ENCODE measurements at regions not wholly inside any gene's neighbourhood (a gene's known extent, or its start where the extent isn't known, plus 50 kb on each side); places are given as distances from the start of the nearest gene placed in this dataset.
"Not testable (repeated sequence)": the region's sequence is repeated elsewhere in the genome, so short reads cannot be mapped to it uniquely, and the experiment has no call there.

DNA sequence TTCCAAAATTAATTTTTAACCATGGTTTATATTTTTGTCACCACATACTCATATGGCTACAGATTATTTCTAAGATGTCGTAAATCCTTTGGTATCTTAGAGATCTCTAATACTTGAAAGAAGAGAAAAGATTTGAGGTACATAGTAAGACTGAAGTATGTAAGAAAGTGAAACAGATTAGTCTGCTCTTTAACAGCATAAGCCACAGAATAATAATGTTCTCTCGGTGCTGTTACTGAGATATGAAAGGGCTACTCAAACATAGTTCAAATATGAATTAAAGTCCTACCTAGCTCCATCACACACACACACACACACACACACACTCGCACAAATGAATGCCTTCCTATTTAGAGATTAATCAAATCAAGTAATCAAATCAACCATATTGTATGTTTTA lies 274.1 kb upstream of the PCDH18 start:
- Histone ChIP-seq H3K4me3 (replicated peaks; ENCODE audit: insufficient read depth, low read length) (no peak overlapping the region), H3K27me3 (ENCODE audit: insufficient read depth, poor library complexity, severe bottlenecking) (no peaks in the 10 kb centered on the region), H3K27ac (replicated peaks) (no peak overlapping the region)
- DNase-seq (ENCODE audit: low read depth in 1 of 2, low spot score in 1 of 2): no peak
- no peak for TF ChIP-seq POLR2AphosphoS5 (IDR thresholded peaks at IDR 0.05; ENCODE audit: low read depth)
- TF ChIP-seq GABPA (IDR thresholded peaks at IDR 0.05; ENCODE audit: low read depth): no peak
- no peak for TF ChIP-seq SPI1 (IDR thresholded peaks at IDR 0.05; ENCODE audit: borderline replicate concordance, low read depth)
- TF ChIP-seq, protein P1, sequence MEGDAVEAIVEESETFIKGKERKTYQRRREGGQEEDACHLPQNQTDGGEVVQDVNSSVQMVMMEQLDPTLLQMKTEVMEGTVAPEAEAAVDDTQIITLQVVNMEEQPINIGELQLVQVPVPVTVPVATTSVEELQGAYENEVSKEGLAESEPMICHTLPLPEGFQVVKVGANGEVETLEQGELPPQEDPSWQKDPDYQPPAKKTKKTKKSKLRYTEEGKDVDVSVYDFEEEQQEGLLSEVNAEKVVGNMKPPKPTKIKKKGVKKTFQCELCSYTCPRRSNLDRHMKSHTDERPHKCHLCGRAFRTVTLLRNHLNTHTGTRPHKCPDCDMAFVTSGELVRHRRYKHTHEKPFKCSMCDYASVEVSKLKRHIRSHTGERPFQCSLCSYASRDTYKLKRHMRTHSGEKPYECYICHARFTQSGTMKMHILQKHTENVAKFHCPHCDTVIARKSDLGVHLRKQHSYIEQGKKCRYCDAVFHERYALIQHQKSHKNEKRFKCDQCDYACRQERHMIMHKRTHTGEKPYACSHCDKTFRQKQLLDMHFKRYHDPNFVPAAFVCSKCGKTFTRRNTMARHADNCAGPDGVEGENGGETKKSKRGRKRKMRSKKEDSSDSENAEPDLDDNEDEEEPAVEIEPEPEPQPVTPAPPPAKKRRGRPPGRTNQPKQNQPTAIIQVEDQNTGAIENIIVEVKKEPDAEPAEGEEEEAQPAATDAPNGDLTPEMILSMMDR (IDR thresholded peaks at IDR 0.05; ENCODE audit: insufficient read depth, low read length): no peak

DNA sequence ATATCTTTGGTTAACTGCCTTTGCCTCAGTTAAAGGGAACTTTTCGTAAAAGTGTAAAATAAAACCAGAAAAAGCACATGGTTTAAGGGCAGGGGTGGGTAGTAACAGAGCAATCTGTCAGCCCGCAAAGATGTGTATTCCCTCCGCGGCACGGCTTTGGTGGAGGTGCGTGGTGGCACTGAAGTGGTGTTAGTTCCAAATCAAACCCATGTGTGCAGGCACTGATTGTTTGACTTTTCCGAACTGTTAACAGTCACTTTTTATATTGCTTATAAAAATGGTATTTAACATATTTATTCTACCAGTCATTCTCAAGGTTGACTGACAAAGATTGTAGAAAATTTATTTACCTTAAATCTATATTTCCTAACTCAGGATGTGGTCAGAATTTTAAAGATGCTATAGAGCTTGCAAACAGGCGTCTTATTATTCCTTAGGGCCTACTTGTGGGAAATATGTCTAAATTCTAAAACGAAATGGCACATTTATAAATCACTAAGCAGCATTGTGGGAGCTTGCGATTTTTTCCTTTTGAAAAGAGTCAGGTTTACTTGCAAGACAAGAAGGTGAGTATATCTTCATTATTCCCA lies 272.7 kb upstream of the PCDH18 start:
- H3K27ac ChIP-seq (replicated peaks): no peak overlapping the region
- no peak overlapping the region for H3K4me3 ChIP-seq (replicated peaks; ENCODE audit: insufficient read depth, low read length)
- H3K27me3 ChIP-seq (ENCODE audit: insufficient read depth, poor library complexity, severe bottlenecking): no peaks in the 10 kb centered on the region
- no peak for DNase-seq (ENCODE audit: low read depth in 1 of 2, low spot score in 1 of 2)
- TF ChIP-seq POLR2AphosphoS5 (IDR thresholded peaks at IDR 0.05; ENCODE audit: low read depth) (no peak), SPI1 (IDR thresholded peaks at IDR 0.05; ENCODE audit: borderline replicate concordance, low read depth) (no peak)

DNA sequence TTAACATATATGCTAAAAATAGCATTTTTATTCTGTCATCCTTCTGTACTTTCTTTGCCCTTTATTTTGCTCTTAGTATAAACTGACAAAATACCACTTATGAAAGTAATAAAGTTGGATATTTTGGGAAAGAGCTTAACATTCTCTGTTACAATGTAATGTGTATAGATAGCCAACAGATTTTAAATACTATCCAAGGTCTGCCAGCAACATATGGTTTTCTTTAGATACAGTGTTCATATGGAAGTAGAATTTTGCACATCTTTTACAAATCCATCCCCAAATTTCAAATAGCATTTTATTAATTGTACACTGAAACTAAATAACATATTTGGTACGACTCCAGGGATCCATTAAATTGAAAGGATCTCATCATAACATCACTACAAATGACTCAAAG lies 268.6 kb upstream of the PCDH18 start:
- Histone ChIP-seq H3K27me3 (ENCODE audit: insufficient read depth, poor library complexity, severe bottlenecking) (no peaks in the 10 kb centered on the region), H3K27ac (replicated peaks) (no peak overlapping the region), H3K4me3 (replicated peaks; ENCODE audit: insufficient read depth, low read length) (no peak overlapping the region)
- TF ChIP-seq SPI1 (IDR thresholded peaks at IDR 0.05; ENCODE audit: borderline replicate concordance, low read depth): no peak
- TF ChIP-seq, protein P2, sequence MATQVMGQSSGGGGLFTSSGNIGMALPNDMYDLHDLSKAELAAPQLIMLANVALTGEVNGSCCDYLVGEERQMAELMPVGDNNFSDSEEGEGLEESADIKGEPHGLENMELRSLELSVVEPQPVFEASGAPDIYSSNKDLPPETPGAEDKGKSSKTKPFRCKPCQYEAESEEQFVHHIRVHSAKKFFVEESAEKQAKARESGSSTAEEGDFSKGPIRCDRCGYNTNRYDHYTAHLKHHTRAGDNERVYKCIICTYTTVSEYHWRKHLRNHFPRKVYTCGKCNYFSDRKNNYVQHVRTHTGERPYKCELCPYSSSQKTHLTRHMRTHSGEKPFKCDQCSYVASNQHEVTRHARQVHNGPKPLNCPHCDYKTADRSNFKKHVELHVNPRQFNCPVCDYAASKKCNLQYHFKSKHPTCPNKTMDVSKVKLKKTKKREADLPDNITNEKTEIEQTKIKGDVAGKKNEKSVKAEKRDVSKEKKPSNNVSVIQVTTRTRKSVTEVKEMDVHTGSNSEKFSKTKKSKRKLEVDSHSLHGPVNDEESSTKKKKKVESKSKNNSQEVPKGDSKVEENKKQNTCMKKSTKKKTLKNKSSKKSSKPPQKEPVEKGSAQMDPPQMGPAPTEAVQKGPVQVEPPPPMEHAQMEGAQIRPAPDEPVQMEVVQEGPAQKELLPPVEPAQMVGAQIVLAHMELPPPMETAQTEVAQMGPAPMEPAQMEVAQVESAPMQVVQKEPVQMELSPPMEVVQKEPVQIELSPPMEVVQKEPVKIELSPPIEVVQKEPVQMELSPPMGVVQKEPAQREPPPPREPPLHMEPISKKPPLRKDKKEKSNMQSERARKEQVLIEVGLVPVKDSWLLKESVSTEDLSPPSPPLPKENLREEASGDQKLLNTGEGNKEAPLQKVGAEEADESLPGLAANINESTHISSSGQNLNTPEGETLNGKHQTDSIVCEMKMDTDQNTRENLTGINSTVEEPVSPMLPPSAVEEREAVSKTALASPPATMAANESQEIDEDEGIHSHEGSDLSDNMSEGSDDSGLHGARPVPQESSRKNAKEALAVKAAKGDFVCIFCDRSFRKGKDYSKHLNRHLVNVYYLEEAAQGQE (IDR thresholded peaks at IDR 0.05; ENCODE audit: insufficient replicate concordance, low read depth): no peak
- no peak for TF ChIP-seq POLR2AphosphoS5 (IDR thresholded peaks at IDR 0.05; ENCODE audit: low read depth)
- TF ChIP-seq, protein P1 (IDR thresholded peaks at IDR 0.05; ENCODE audit: insufficient read depth, low read length): no peak
- no peak for TF ChIP-seq GABPA (IDR thresholded peaks at IDR 0.05; ENCODE audit: low read depth)
- no peak for DNase-seq (ENCODE audit: low read depth in 1 of 2, low spot score in 1 of 2)

DNA sequence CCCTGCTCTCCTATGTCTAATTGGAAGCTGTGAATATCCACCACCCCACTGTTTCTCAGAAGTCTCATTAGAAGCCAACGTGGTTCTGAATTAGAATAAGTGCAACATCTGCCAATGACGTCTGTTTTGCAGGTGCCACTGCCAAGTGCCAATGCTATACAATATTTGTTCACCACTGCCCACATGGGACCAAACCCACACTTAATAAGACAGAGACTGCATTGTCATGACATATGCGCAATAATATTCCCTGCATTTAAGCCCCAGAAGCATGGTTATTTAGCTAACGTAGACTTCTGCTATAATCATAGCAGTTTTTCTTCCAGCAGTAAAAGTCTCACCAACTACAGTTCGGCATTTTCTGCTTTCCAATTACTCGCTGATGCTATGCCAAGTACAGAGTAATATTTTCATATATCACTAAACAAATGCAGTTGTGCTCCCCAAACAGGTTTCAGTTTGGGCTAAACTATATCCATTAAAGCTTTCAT lies 262.5 kb upstream of the PCDH18 start:
- no peaks in the 10 kb centered on the region for H3K27me3 ChIP-seq (ENCODE audit: insufficient read depth, poor library complexity, severe bottlenecking)
- DNase-seq (ENCODE audit: low read depth in 1 of 2, low spot score in 1 of 2): no peak
- no peak overlapping the region for H3K27ac ChIP-seq (replicated peaks)
- TF ChIP-seq GABPA (IDR thresholded peaks at IDR 0.05; ENCODE audit: low read depth): no peak
- TF ChIP-seq, protein P1 (IDR thresholded peaks at IDR 0.05; ENCODE audit: insufficient read depth, low read length): no peak
- no peak for TF ChIP-seq POLR2AphosphoS5 (IDR thresholded peaks at IDR 0.05; ENCODE audit: low read depth)
- TF ChIP-seq, protein P2 (IDR thresholded peaks at IDR 0.05; ENCODE audit: insufficient replicate concordance, low read depth): no peak
- TF ChIP-seq SPI1 (IDR thresholded peaks at IDR 0.05; ENCODE audit: borderline replicate concordance, low read depth): no peak
- H3K4me3 ChIP-seq (replicated peaks; ENCODE audit: insufficient read depth, low read length): no peak overlapping the region

DNA sequence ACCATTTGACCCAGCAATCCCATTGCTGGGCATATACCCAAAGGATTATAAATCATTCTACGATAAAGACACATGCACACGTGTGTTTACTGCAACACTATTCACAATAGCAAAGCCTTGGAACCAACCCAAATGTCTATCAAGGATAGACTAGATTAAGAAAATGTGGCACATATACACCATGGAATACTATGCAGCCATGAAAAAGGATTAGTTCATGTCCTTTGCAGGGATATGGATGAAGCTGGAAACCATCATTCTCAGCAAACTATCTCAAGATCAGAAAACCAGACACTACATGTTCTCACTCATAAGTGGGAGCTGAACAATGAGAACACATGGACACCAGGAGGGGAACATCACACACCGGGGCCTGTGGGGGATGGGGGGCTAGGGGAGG lies 257.0 kb upstream of the PCDH18 start:
- not testable (repeated sequence) for H3K27ac ChIP-seq (replicated peaks); H3K4me3 ChIP-seq (replicated peaks; ENCODE audit: insufficient read depth, low read length); H3K27me3 ChIP-seq (ENCODE audit: insufficient read depth, poor library complexity, severe bottlenecking); DNase-seq (ENCODE audit: low read depth in 1 of 2, low spot score in 1 of 2)

DNA sequence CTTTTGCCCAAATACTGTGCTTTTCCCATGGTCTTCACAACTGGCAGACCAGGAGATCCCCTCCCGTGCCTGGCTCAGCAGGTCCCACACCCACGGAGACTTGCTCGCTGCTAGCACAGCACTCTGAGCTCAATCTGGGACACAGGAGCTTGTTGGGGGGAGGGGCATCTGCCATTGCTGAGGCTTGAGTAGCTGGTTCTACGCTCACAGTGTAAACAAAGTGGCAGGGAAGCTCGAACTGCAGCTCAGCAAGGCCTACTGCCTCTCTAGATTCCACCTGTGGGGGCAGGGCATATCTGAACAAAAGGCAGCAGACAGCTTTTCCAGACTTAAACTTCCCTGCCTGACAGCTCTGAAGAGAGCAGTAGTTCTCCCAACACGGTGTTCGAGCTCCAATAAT lies 251.6 kb upstream of the PCDH18 start:
- not testable (repeated sequence) for H3K27ac ChIP-seq (replicated peaks); DNase-seq (ENCODE audit: low read depth in 1 of 2, low spot score in 1 of 2); H3K27me3 ChIP-seq (ENCODE audit: insufficient read depth, poor library complexity, severe bottlenecking); H3K4me3 ChIP-seq (replicated peaks; ENCODE audit: insufficient read depth, low read length)
